ENCODE measurements at regions not wholly inside any gene's neighbourhood (a gene's known extent, or its start where the extent isn't known, plus 50 kb on each side); places are given as distances from the start of the nearest gene placed in this dataset.
"Not testable (repeated sequence)": the region's sequence is repeated elsewhere in the genome, so short reads cannot be mapped to it uniquely, and the experiment has no call there.

DNA sequence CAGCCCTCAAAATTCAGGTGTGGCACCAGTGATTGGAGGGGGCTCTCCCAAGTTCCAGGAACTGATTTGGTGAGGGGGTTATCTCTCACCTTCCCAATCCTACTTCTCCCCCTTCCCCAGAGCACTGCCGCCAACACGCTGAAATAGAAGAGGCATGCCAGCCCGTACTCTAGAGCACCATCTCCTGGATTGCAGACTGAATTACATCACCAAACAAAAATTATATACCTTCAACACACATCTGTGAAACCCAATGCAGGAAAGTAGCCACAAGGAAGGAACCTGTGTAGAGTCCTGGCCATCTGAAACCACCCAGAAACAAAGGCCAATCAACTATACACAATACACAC, 80.1 kb downstream of the TBC1D28 start:
- H3K79me2 ChIP-seq (ENCODE audit: insufficient read depth, low read length); H3K27ac Mint-ChIP-seq; H4K20me1 ChIP-seq (ENCODE audit: insufficient read depth, low read length); H3K9ac ChIP-seq (ENCODE audit: insufficient read depth, low read length, poor library complexity, severe bottlenecking); H3K36me3 ChIP-seq (replicated peaks in 1 of 2; ENCODE audit: control insufficient read depth in 1 of 2, insufficient read depth in 2 of 2, low read length in 2 of 2); H3K36me3 Mint-ChIP-seq; H3K9me3 Mint-ChIP-seq; H3K4me1 Mint-ChIP-seq; intact Hi-C loops (cut with micrococcal nuclease); H2AFZ ChIP-seq (ENCODE audit: insufficient read depth, low read depth, low read length, poor library complexity, severe bottlenecking); H3K4me3 ChIP-seq (replicated peaks in 1 of 3; ENCODE audit: low read depth in 2 of 3, low read length in 3 of 3); H3K9me3 ChIP-seq (replicated peaks in 1 of 2; ENCODE audit: control insufficient read depth in 1 of 2, insufficient read depth in 1 of 2, low read length in 2 of 2); H3K27ac ChIP-seq (ENCODE audit: low read depth in 1 of 2, low read length in 2 of 2); H3K4me1 ChIP-seq (ENCODE audit: control insufficient read depth in 1 of 2, insufficient read depth in 2 of 2, low read length in 2 of 2); H3K27me3 ChIP-seq (ENCODE audit: control insufficient read depth in 2 of 2, insufficient read depth in 2 of 2, low read length in 2 of 2); H3K27me3 Mint-ChIP-seq (ENCODE audit: low read depth in 3 of 3): not testable (repeated sequence)
- WGBS (ENCODE audit: insufficient coverage), result 0% methylated on average over 3 of the region's 3 CpGs
- peak overlapping the region; percentile 19 for H3K4me2 ChIP-seq (replicated peaks; ENCODE audit: extremely low read depth, low read length, poor library complexity, severe bottlenecking)
- peak overlapping the region in 1 of 2 donors; percentile 7 for H3K4me3 Mint-ChIP-seq
- peak; percentile 16 to 29 (median 29) for DNase-seq
- TF ChIP-seq, protein P1, sequence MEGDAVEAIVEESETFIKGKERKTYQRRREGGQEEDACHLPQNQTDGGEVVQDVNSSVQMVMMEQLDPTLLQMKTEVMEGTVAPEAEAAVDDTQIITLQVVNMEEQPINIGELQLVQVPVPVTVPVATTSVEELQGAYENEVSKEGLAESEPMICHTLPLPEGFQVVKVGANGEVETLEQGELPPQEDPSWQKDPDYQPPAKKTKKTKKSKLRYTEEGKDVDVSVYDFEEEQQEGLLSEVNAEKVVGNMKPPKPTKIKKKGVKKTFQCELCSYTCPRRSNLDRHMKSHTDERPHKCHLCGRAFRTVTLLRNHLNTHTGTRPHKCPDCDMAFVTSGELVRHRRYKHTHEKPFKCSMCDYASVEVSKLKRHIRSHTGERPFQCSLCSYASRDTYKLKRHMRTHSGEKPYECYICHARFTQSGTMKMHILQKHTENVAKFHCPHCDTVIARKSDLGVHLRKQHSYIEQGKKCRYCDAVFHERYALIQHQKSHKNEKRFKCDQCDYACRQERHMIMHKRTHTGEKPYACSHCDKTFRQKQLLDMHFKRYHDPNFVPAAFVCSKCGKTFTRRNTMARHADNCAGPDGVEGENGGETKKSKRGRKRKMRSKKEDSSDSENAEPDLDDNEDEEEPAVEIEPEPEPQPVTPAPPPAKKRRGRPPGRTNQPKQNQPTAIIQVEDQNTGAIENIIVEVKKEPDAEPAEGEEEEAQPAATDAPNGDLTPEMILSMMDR (IDR thresholded peaks at IDR 0.05), result peak; percentile 67

DNA sequence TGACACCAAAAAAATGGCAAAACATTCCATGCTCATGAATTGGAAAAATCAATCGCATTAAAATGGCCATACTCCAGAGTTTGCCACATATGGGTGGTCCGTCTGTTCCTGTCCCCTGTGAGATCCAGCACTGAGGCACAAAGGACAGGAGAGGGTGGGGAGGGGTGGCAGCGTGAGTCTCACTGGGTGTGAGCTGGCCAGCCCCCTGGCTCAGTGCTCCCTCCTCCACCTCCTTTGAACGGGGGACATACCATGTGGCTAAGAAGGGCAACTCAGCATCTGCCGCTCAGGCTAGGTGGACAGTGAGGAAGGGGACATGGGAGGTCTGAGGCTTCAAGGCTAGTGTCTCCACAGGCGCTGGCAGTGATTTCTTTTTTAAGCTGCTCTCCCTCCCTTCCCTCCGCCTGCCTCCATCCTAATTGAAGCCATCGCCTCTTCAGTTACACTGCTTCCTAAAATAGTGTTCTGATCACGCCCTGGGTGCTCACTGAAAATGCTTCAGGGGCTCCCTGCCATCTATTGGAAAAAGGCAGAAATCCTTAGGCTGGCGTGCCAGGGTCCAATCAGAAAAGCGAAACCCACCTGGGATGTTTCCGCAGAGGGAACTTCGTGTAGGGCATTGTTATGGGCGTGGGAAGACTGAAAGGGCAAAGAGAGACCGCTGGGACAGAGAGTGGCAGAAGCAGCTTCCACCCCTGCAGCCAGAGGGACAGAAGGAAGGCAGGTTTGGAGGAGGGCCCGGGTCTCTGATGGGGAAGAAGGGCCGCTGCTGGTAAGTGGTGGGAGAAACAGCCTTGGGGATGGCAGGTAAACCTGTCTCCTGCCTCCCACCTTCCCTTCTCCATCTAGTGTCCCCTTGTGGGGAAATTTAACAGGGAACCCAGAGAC, 75.8 kb downstream of the TBC1D28 start:
- H4K20me1 ChIP-seq (ENCODE audit: insufficient read depth, low read length); H3K27ac ChIP-seq (ENCODE audit: low read depth in 1 of 2, low read length in 2 of 2); intact Hi-C loops (cut with micrococcal nuclease); H3K27me3 Mint-ChIP-seq (ENCODE audit: low read depth in 3 of 3); H3K4me3 ChIP-seq (replicated peaks in 1 of 3; ENCODE audit: low read depth in 2 of 3, low read length in 3 of 3); H3K4me1 ChIP-seq (ENCODE audit: control insufficient read depth in 1 of 2, insufficient read depth in 2 of 2, low read length in 2 of 2); H3K9ac ChIP-seq (ENCODE audit: insufficient read depth, low read length, poor library complexity, severe bottlenecking); H3K36me3 ChIP-seq (replicated peaks in 1 of 2; ENCODE audit: control insufficient read depth in 1 of 2, insufficient read depth in 2 of 2, low read length in 2 of 2); H3K79me2 ChIP-seq (ENCODE audit: insufficient read depth, low read length); H3K9me3 Mint-ChIP-seq; H3K9me3 ChIP-seq (replicated peaks in 1 of 2; ENCODE audit: control insufficient read depth in 1 of 2, insufficient read depth in 1 of 2, low read length in 2 of 2); H3K27me3 ChIP-seq (ENCODE audit: control insufficient read depth in 2 of 2, insufficient read depth in 2 of 2, low read length in 2 of 2); H3K4me2 ChIP-seq (replicated peaks; ENCODE audit: extremely low read depth, low read length, poor library complexity, severe bottlenecking); DNase-seq; H3K4me3 Mint-ChIP-seq; H2AFZ ChIP-seq (ENCODE audit: insufficient read depth, low read depth, low read length, poor library complexity, severe bottlenecking): not testable (repeated sequence)
- Mint-ChIP-seq H3K27ac (peak overlapping the region in 1 of 7 donors; percentile 42), H3K36me3 (peaks cover 15 to 16% of the 10 kb centered on the region in 2 donors), H3K4me1 (peaks cover 20% of the 10 kb centered on the region)
- WGBS (ENCODE audit: insufficient coverage), result 90% methylated on average over 7 of the region's 17 CpGs

DNA sequence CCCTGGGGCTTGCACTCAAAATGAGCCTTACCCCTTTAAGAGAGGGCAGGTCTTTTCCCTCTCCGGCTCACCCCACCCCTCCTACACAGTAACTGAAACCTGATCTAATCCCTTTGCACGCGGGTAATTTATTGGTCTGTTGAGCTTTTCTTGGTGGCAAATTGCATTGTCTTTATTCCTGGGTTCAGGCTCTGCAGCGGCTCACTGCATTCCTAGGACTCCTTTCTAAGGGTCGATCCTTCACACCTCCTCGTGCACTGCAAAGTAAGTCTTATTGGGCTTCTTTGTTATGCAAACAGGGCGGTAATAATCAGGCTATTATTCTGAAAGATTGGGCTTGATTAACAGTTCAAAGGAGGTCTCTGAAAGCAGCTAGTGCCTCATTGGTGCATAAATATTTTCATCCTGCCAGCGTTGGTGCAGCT, 74.7 kb downstream of the TBC1D28 start:
- H3K36me3 ChIP-seq (replicated peaks in 1 of 2; ENCODE audit: control insufficient read depth in 1 of 2, insufficient read depth in 2 of 2, low read length in 2 of 2); H3K9me3 ChIP-seq (replicated peaks in 1 of 2; ENCODE audit: control insufficient read depth in 1 of 2, insufficient read depth in 1 of 2, low read length in 2 of 2); H3K27ac ChIP-seq (ENCODE audit: low read depth in 1 of 2, low read length in 2 of 2); H4K20me1 ChIP-seq (ENCODE audit: insufficient read depth, low read length); intact Hi-C loops (cut with micrococcal nuclease); H3K79me2 ChIP-seq (ENCODE audit: insufficient read depth, low read length); H3K4me2 ChIP-seq (replicated peaks; ENCODE audit: extremely low read depth, low read length, poor library complexity, severe bottlenecking); DNase-seq; H3K9ac ChIP-seq (ENCODE audit: insufficient read depth, low read length, poor library complexity, severe bottlenecking); H3K27ac Mint-ChIP-seq; H3K27me3 Mint-ChIP-seq (ENCODE audit: low read depth in 3 of 3); H3K27me3 ChIP-seq (ENCODE audit: control insufficient read depth in 2 of 2, insufficient read depth in 2 of 2, low read length in 2 of 2); H3K9me3 Mint-ChIP-seq: not testable (repeated sequence)
- no CpG with 5 or more reads among the region's 8 CpGs for WGBS (ENCODE audit: insufficient coverage)
- peaks cover 9 to 11% of the 10 kb centered on the region in 2 donors for H3K4me1 ChIP-seq (ENCODE audit: control insufficient read depth in 1 of 2, insufficient read depth in 2 of 2, low read length in 2 of 2)
- Mint-ChIP-seq H3K4me3 (peak overlapping the region; percentile 60 to 90), H3K36me3 (peaks cover 15% of the 10 kb centered on the region in 2 donors), H3K4me1 (peaks cover 22% of the 10 kb centered on the region)
- peak overlapping the region; percentile 21 for H2AFZ ChIP-seq (ENCODE audit: insufficient read depth, low read depth, low read length, poor library complexity, severe bottlenecking)
- peak overlapping the region in 2 of 3 experiments; percentile 19 to 50 for H3K4me3 ChIP-seq (replicated peaks in 1 of 3; ENCODE audit: low read depth in 2 of 3, low read length in 3 of 3)

DNA sequence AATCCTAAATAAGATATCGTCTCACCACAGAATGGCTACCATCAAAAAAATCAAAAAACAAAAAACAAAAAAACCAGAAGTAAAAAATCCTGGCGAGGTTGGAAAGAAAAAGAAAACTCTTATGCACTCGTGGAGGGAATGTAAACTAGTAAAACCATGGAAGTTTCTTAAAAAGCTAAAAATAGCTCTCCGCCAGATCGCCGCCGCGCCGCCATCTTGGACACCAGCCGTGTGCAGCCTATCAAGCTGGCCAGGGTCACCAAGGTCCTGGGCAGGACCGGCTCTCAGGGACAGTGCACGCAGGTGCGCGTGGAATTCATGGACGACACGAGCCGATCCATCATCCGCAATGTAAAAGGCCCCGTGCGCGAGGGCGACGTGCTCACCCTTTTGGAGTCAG, 71.7 kb downstream of the TBC1D28 start:
- H2AFZ ChIP-seq (ENCODE audit: insufficient read depth, low read depth, low read length, poor library complexity, severe bottlenecking); H3K36me3 ChIP-seq (replicated peaks in 1 of 2; ENCODE audit: control insufficient read depth in 1 of 2, insufficient read depth in 2 of 2, low read length in 2 of 2); H3K4me2 ChIP-seq (replicated peaks; ENCODE audit: extremely low read depth, low read length, poor library complexity, severe bottlenecking); intact Hi-C loops (cut with micrococcal nuclease); H3K9me3 ChIP-seq (replicated peaks in 1 of 2; ENCODE audit: control insufficient read depth in 1 of 2, insufficient read depth in 1 of 2, low read length in 2 of 2); H3K4me3 Mint-ChIP-seq; H4K20me1 ChIP-seq (ENCODE audit: insufficient read depth, low read length); H3K9me3 Mint-ChIP-seq; H3K9ac ChIP-seq (ENCODE audit: insufficient read depth, low read length, poor library complexity, severe bottlenecking); H3K79me2 ChIP-seq (ENCODE audit: insufficient read depth, low read length); H3K4me3 ChIP-seq (replicated peaks in 1 of 3; ENCODE audit: low read depth in 2 of 3, low read length in 3 of 3); H3K27ac ChIP-seq (ENCODE audit: low read depth in 1 of 2, low read length in 2 of 2); H3K27me3 Mint-ChIP-seq (ENCODE audit: low read depth in 3 of 3); DNase-seq; H3K27me3 ChIP-seq (ENCODE audit: control insufficient read depth in 2 of 2, insufficient read depth in 2 of 2, low read length in 2 of 2): not testable (repeated sequence)
- Mint-ChIP-seq H3K27ac (peak overlapping the region in 3 of 7 donors; percentile 3 to 41 (median 36)), H3K36me3 (peaks cover 11 to 15% of the 10 kb centered on the region in 2 donors), H3K4me1 (peaks cover 25% of the 10 kb centered on the region)
- WGBS (ENCODE audit: insufficient coverage), result 96% methylated on average over 8 of the region's 23 CpGs
- H3K4me1 ChIP-seq (ENCODE audit: control insufficient read depth in 1 of 2, insufficient read depth in 2 of 2, low read length in 2 of 2), result peaks cover 16 to 18% of the 10 kb centered on the region in 2 donors

All from CD14-positive monocyte (primary cell).